Astrocyte of the hippocampus (primary cell): ENCODE measurements at regions not wholly inside any gene's neighbourhood (a gene's known extent, or its start where the extent isn't known, plus 50 kb on each side); places are given as distances from the start of the nearest gene placed in this dataset.
A peak's percentile ranks its signal among the peaks of the same experiment; 100 is the strongest.

Experiments
- DNase-seq: peaks from one replicate; pipeline ENCODE4 v3.0.0; 2011; ENCODE audit warnings: low read depth, low spot score

- no peak for DNase-seq
Measured at GRCh38 chr14:29273513-29273912, 506.9 kb downstream of the FOXG1 start.

GRCh38 chr14:29274890-29275596 lies 508.5 kb downstream of the FOXG1 start:
- no peak for DNase-seq

GRCh38 chr14:29278301-29279263 lies 512.0 kb downstream of the FOXG1 start:
- DNase-seq = peak; percentile 7

DNA sequence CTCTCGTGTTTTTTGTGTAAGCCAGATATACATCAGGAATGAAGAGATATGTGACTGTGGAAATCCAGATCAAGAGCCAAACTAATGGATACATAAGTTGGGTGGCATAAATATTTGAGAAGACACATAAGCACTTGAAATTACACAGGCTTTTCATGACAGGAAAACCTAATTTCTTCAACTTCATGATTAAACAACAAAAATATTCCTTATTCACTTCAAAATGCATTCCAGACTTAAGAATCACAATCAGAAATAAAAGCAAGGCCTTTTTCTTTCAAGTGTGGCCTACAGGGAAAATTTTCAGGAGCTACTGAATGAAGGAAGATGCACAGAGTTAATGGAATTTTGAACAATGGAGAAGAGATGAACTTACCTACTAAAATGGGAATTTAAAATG lies 515.6 kb downstream of the FOXG1 start:
- DNase-seq = peak; percentile 40

GRCh38 chr14:29290441-29290840 lies 523.9 kb downstream of the FOXG1 start:
- no peak for DNase-seq

DNA sequence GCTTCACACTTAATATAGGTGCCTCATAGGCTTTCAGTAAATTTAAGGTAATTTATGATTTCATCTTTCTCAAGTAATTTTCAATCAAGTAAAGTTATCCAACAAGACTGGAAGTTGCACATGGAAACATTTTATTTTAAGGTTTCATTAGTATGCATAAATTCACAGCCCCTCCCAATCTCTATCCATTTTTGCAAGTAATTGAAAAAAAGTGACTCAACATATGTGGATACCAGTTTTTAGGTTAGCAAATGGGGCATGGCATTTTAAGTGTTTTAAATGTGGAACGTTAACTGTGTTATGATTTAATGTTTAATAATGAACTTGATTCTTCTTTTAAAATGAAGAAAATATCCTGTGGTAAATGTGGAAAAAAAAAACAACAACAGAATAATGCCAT lies 532.8 kb downstream of the FOXG1 start:
- no peak for DNase-seq

DNA sequence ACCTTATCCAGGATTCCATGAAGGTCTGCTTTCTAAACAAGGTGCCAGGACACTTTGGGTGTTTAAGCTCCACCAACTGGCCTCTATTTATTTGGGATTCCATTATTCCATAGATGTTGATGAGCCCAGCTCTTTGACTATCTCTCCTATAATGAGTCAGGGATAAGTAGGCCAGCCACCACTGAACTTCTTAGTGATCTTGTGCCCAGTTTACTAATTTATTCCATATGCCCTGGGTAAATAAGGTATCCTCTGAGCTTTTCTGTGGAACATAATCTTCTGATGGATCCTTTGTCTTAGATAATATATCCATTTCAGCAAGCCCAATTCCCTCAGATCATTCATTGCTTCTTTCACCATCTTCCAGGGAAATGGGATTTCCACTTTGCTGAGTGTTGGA lies 535.0 kb downstream of the FOXG1 start:
- no peak for DNase-seq

DNA sequence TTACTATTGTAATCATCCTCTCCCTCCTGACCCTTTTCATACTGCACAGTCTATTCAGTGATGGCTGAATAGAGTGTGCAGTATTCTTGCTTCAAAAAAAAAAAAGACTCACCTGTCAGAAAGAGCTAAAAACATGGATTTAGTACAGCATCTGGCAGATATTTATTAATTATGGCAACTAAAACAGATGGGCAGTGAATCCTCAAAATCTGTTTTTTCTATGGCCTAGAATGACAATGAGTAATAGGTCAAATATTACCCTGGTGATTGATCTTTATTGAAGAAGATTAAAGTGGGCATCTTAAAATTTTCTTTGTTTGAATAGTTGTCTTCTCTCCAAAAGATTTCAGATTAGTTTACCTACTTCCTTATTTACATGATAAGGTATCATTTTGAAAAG lies 543.6 kb downstream of the FOXG1 start:
- no peak for DNase-seq

DNA sequence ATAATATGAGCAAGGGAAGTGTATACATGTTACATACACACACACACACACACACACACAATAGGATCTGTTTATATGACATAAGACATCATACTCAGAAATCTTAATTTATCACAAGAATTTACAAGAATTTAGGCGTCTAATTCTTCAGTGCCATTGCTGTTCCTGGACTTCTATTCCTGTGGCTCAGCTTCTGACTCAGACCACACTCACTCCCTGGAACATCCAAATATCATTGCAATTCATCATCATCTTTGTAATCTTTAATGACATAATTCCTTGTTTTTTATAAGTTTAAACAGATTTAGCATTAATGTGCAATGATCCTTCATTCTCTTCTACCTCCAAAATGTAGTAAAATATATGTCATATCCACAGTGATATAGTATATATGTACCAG lies 544.2 kb downstream of the FOXG1 start:
- DNase-seq = peak; percentile 55

DNA sequence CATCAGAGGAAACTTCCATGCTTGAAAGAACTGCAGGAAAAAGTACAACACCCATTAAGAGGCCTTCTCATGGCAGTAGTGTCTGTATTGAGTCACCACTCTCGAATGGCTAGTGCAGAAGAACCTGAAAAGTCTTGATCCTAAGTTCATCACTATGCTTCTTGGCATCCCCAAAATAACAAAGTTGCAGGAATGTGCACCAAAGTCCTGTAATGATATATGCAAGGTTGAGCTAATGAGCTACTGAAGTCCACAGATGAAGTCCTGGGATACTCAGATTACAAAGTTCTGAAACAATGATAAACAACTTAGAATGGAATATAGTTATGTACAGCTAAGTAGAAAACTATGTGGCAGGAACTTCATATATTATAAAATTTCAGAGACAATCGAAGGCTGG lies 545.4 kb downstream of the FOXG1 start:
- peak; percentile 8 for DNase-seq

- no peak for DNase-seq
Measured at GRCh38 chr14:29316936-29317335, 550.3 kb downstream of the FOXG1 start.

DNA sequence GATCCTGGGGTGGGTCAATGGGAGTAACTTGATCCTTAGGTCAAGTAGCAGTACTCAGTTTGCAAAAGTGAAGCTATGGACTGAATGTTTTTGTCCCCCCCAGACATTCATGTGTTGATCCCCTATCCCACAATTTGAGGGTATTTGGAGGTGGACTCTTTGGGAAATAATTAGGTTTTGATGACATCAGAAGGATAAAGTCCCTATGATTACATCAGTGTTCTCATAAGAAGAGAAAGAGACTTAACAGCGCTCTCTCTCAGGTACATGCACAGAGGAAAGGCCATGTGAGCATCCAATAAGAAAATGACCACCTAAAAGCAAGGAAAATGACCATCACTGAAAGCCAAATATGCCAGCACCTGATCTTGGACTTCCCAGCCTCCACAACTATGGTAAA lies 550.8 kb downstream of the FOXG1 start:
- no peak for DNase-seq

DNA sequence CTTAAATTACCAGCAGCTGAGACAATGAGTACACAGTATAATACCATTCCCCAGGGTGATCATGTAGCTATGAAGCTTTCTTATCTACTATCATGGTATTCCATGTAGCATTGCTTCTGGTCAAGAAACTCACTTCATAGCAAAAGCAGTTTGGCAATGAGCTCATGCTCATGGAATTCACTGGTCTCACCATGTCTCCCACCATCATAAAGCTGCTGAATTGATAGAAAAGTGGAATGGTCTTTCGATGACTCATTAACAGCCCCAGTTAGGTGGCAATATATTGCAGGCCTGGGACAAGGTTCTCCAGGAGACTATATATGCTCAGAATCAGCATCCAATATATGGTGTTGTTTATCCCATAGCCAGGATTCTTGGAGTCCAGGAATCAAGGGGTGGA lies 553.7 kb downstream of the FOXG1 start:
- peak; percentile 53 for DNase-seq

- peak; percentile 69 for DNase-seq
Measured at GRCh38 chr14:29321646-29322045, 555.1 kb downstream of the FOXG1 start.

- DNase-seq = peak; percentile 35
Measured at GRCh38 chr14:29339494-29340172, 573.0 kb downstream of the FOXG1 start.

DNA sequence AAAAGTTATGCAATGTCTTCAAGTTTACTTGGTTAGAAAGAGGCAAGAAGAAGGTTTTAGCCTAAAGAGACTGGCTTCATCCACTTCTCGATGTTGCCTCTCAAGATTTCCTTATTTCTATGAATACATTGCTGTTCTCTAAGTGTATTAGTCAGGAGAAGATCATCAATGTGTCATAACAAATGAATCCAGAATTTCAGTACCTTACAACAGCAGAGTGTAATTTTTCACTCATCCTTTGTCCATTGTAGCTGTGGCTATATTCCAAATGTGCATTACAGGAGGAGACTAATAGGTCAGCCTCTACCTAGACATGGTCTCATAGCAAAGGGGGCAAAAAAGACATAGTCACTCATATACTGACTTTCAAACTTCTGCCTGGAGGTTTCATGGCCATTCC lies 579.1 kb downstream of the PRKD1 start:
- no peak for DNase-seq

DNA sequence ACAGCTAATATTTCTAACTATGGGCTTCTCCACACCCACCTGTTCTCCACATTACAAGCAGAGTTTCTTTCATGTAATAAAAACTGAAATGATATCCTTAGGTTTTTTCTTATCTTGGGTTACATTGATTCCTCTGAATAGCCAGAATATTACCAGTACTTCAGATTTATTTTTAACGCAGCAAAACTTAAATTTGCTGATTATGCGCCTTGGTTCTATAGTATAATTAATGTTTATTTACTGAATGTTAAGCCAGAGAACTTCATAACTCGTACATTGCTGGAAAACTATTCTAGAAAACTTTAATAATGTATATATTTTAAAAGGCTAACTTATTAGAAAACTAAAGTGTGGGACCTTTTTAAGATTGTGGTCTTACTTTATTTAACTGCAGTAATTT lies 577.2 kb downstream of the PRKD1 start:
- no peak for DNase-seq

GRCh38 chr14:29351996-29352705 lies 575.5 kb downstream of the PRKD1 start:
- no peak for DNase-seq

DNA sequence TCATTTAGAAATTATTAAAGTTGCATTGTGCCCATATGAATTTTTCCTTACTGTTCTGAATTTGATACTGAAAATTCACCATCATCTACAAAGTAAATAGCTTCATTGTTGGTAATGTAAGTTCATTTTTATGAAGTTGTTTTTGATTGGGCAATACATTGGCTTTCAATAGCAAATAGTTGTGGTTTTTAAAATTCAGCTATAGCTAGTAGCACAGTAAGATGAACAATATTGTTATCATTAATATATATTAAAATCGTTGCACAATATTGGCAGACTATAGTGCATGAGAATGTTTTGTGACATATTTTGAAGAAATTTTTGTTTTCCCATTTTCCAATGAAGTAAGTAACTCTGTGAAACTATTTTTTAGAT lies 575.0 kb downstream of the PRKD1 start:
- no peak for DNase-seq

GRCh38 chr14:29353513-29353912 lies 574.1 kb downstream of the PRKD1 start:
- DNase-seq = no peak

- peak; percentile 15 for DNase-seq
Measured at GRCh38 chr14:29354486-29354885, 573.2 kb downstream of the PRKD1 start.

- DNase-seq = no peak
Measured at GRCh38 chr14:29355331-29355730, 572.3 kb downstream of the PRKD1 start.
